ENCODE measurements at regions not wholly inside any gene's neighbourhood (a gene's known extent, or its start where the extent isn't known, plus 50 kb on each side); places are given as distances from the start of the nearest gene placed in this dataset.
"Not testable (repeated sequence)": the region's sequence is repeated elsewhere in the genome, so short reads cannot be mapped to it uniquely, and the experiment has no call there.

- peaks cover 14% of the 10 kb centered on the region for H3K4me1 ChIP-seq (ENCODE audit: insufficient read depth, low read length, severe bottlenecking)
- no peak overlapping the region for H3K9ac ChIP-seq (ENCODE audit: low read length)
- TF ChIP-seq CTCF (IDR thresholded peaks at IDR 0.05; ENCODE audit: low read length) (no peak), EZH2 (IDR thresholded peaks at IDR 0.05; ENCODE audit: borderline replicate concordance, low read length) (no peak)
- H4K20me1 ChIP-seq (ENCODE audit: insufficient read depth, low read length): no peaks in the 10 kb centered on the region
- no peak overlapping the region for H3K4me3 ChIP-seq (ENCODE audit: low read depth, low read length, poor library complexity, severe bottlenecking)
- H2AFZ ChIP-seq (ENCODE audit: low read length): no peak overlapping the region
- no peaks in the 10 kb centered on the region for H3K27me3 ChIP-seq (ENCODE audit: insufficient read depth, low read length)
- 0 out of 2 replicates have a peak, but pooled peaks cover 3% of the 10 kb centered on the region for H3K9me3 ChIP-seq (ENCODE audit: low read length)
- no peak overlapping the region for H3K4me2 ChIP-seq (ENCODE audit: low read length)
- H3K36me3 ChIP-seq (ENCODE audit: insufficient read depth, low read length): no peaks in the 10 kb centered on the region
- H3F3A ChIP-seq (ENCODE audit: insufficient read depth, low read length): no peaks in the 10 kb centered on the region
- no peaks in the 10 kb centered on the region for H3K79me2 ChIP-seq (ENCODE audit: insufficient read depth, low read length)
- no peaks in the 10 kb centered on the region for H3K9me2 ChIP-seq (ENCODE audit: low read depth, low read length)
- H3K27ac ChIP-seq (ENCODE audit: low read depth, low read length, poor library complexity, severe bottlenecking): no peak overlapping the region
Measured at GRCh38 chr12:63496654-63497053, 171.6 kb downstream of the DPY19L2 start.

GRCh38 chr12:63495974-63496373 lies 172.3 kb downstream of the DPY19L2 start:
- Histone ChIP-seq H3K27ac (ENCODE audit: low read depth, low read length, poor library complexity, severe bottlenecking) (no peak overlapping the region), H3K27me3 (ENCODE audit: insufficient read depth, low read length) (no peaks in the 10 kb centered on the region), H3F3A (ENCODE audit: insufficient read depth, low read length) (no peaks in the 10 kb centered on the region), H3K36me3 (ENCODE audit: insufficient read depth, low read length) (no peaks in the 10 kb centered on the region), H3K9me3 (ENCODE audit: low read length) (0 out of 2 replicates have a peak, but pooled peaks cover 3% of the 10 kb centered on the region), H3K9ac (ENCODE audit: low read length) (no peak overlapping the region), H3K79me2 (ENCODE audit: insufficient read depth, low read length) (no peaks in the 10 kb centered on the region), H3K4me3 (ENCODE audit: low read depth, low read length, poor library complexity, severe bottlenecking) (no peak overlapping the region), H4K20me1 (ENCODE audit: insufficient read depth, low read length) (no peaks in the 10 kb centered on the region), H3K4me2 (ENCODE audit: low read length) (no peak overlapping the region), H3K4me1 (ENCODE audit: insufficient read depth, low read length, severe bottlenecking) (peaks cover 14% of the 10 kb centered on the region), H3K9me2 (ENCODE audit: low read depth, low read length) (no peaks in the 10 kb centered on the region), H2AFZ (ENCODE audit: low read length) (no peak overlapping the region)
- TF ChIP-seq EZH2 (IDR thresholded peaks at IDR 0.05; ENCODE audit: borderline replicate concordance, low read length): no peak
- no peak for TF ChIP-seq CTCF (IDR thresholded peaks at IDR 0.05; ENCODE audit: low read length)

GRCh38 chr12:63493357-63493756 lies 174.9 kb downstream of the DPY19L2 start:
- H3K27ac ChIP-seq (ENCODE audit: low read depth, low read length, poor library complexity, severe bottlenecking); H3K27me3 ChIP-seq (ENCODE audit: insufficient read depth, low read length); H4K20me1 ChIP-seq (ENCODE audit: insufficient read depth, low read length); H3K4me3 ChIP-seq (ENCODE audit: low read depth, low read length, poor library complexity, severe bottlenecking); H3F3A ChIP-seq (ENCODE audit: insufficient read depth, low read length); H3K36me3 ChIP-seq (ENCODE audit: insufficient read depth, low read length); H3K9me3 ChIP-seq (ENCODE audit: low read length); H3K4me2 ChIP-seq (ENCODE audit: low read length); H3K9ac ChIP-seq (ENCODE audit: low read length); H3K79me2 ChIP-seq (ENCODE audit: insufficient read depth, low read length); H3K9me2 ChIP-seq (ENCODE audit: low read depth, low read length): not testable (repeated sequence)
- Histone ChIP-seq H2AFZ (ENCODE audit: low read length) (peak overlapping the region; percentile 42; the same call in 1 of the 2 replicates), H3K4me1 (ENCODE audit: insufficient read depth, low read length, severe bottlenecking) (peaks cover 14% of the 10 kb centered on the region)

GRCh38 chr12:63480186-63480585 lies 188.1 kb downstream of the DPY19L2 start:
- H4K20me1 ChIP-seq (ENCODE audit: insufficient read depth, low read length): no peaks in the 10 kb centered on the region
- 0 out of 2 replicates have a peak overlapping the region, but pooled peaks have one; percentile 21 for H3K4me2 ChIP-seq (ENCODE audit: low read length)
- H3F3A ChIP-seq (ENCODE audit: insufficient read depth, low read length): no peaks in the 10 kb centered on the region
- no peaks in the 10 kb centered on the region for H3K9me2 ChIP-seq (ENCODE audit: low read depth, low read length)
- peak overlapping the region; percentile 97 for H2AFZ ChIP-seq (ENCODE audit: low read length)
- H3K4me1 ChIP-seq (ENCODE audit: insufficient read depth, low read length, severe bottlenecking): peaks cover 17% of the 10 kb centered on the region
- no peak for TF ChIP-seq EZH2 (IDR thresholded peaks at IDR 0.05; ENCODE audit: borderline replicate concordance, low read length)
- no peak for TF ChIP-seq CTCF (IDR thresholded peaks at IDR 0.05; ENCODE audit: low read length)
- no peak overlapping the region for H3K9ac ChIP-seq (ENCODE audit: low read length)
- no peak overlapping the region for H3K27ac ChIP-seq (ENCODE audit: low read depth, low read length, poor library complexity, severe bottlenecking)
- no peaks in the 10 kb centered on the region for H3K27me3 ChIP-seq (ENCODE audit: insufficient read depth, low read length)
- no peak overlapping the region for H3K4me3 ChIP-seq (ENCODE audit: low read depth, low read length, poor library complexity, severe bottlenecking)
- no peaks in the 10 kb centered on the region for H3K9me3 ChIP-seq (ENCODE audit: low read length)
- no peaks in the 10 kb centered on the region for H3K79me2 ChIP-seq (ENCODE audit: insufficient read depth, low read length)
- no peaks in the 10 kb centered on the region for H3K36me3 ChIP-seq (ENCODE audit: insufficient read depth, low read length)
